Prostate gland (tissue), 2 donors: ENCODE measurements at regions not wholly inside any gene's neighbourhood (a gene's known extent, or its start where the extent isn't known, plus 50 kb on each side); places are given as distances from the start of the nearest gene placed in this dataset.

Source experiments
- CTCF ChIP-seq, 4 experiments: fragments of 200-600 bp in 2 of 4; fragments of 450-650 bp in 2 of 4; sonication (generic) in 2 of 4; IDR thresholded peaks; 1 replicate in 3 of 4; 2 replicates in 1 of 4; pipeline ENCODE4 v1.5.1; 2016 to 2019; ENCODE audit warnings: antibody characterized with exemption in 4 of 4, mild to moderate bottlenecking in 2 of 4, moderate library complexity in 2 of 4
- POLR2A ChIP-seq: fragments of 450-650 bp; IDR thresholded peaks from one replicate; pipeline ENCODE4 v1.6.1; 2016; ENCODE audit warnings: antibody characterized with exemption, mild to moderate bottlenecking
- POLR2AphosphoS5 ChIP-seq: sonication (generic); formaldehyde crosslinking; IDR thresholded peaks from one replicate; pipeline ENCODE4 v1.6.1; 2017; ENCODE audit warnings: antibody characterized with exemption

- TF ChIP-seq POLR2AphosphoS5 (no peak), CTCF (IDR thresholded peaks at IDR 0.05) (no peak), POLR2A (no peak)
These were observed 119.7 kb upstream of the C1orf174 start for GRCh38 chr1:4019606-4020331.
